ENCODE measurements at regions not wholly inside any gene's neighbourhood (a gene's known extent, or its start where the extent isn't known, plus 50 kb on each side); places are given as distances from the start of the nearest gene placed in this dataset.
"Not testable (repeated sequence)": the region's sequence is repeated elsewhere in the genome, so short reads cannot be mapped to it uniquely, and the experiment has no call there.

- no peak for DNase-seq
Observed at GRCh38 chr5:90051756-90052155, 357.8 kb downstream of the CETN3 start.

- DNase-seq, result no peak
Observed at GRCh38 chr5:90050103-90050502, 359.5 kb downstream of the CETN3 start.

- no peak for DNase-seq
Observed at GRCh38 chr5:90047113-90047512, 362.4 kb downstream of the CETN3 start.

GRCh38 chr5:90040082-90040481 lies 369.5 kb downstream of the CETN3 start:
- DNase-seq, result not testable (repeated sequence)

GRCh38 chr5:90037646-90038045 lies 371.9 kb downstream of the CETN3 start:
- DNase-seq, result no peak

GRCh38 chr5:90022711-90023053 lies 386.9 kb downstream of the CETN3 start:
- peak; percentile 3 for DNase-seq

GRCh38 chr5:90022002-90022710 lies 387.4 kb downstream of the CETN3 start:
- no peak for DNase-seq

GRCh38 chr5:90020575-90021538 lies 388.7 kb downstream of the CETN3 start:
- DNase-seq, result peak; percentile 94

GRCh38 chr5:90017239-90017638 lies 392.3 kb downstream of the CETN3 start:
- no peak for DNase-seq

- DNase-seq, result peak; percentile 11
Observed at GRCh38 chr5:90015584-90016018, 394.0 kb downstream of the CETN3 start.

- no peak for DNase-seq
Observed at GRCh38 chr5:90014420-90014819, 395.1 kb downstream of the CETN3 start.

- no peak for DNase-seq
Observed at GRCh38 chr5:90000351-90000750, 409.2 kb downstream of the CETN3 start.

- DNase-seq, result no peak
Observed at GRCh38 chr5:89998519-89999305, 410.8 kb downstream of the CETN3 start.

GRCh38 chr5:89996890-89997289 lies 412.7 kb downstream of the CETN3 start:
- DNase-seq, result no peak

GRCh38 chr5:89996335-89996734 lies 413.2 kb downstream of the CETN3 start:
- DNase-seq, result no peak

- DNase-seq, result no peak
Observed at GRCh38 chr5:89994266-89994665, 415.3 kb downstream of the CETN3 start.

- no peak for DNase-seq
Observed at GRCh38 chr5:89992201-89992600, 417.4 kb downstream of the CETN3 start.

GRCh38 chr5:89991592-89991991 lies 418.0 kb downstream of the CETN3 start:
- no peak for DNase-seq

- DNase-seq, result no peak
Observed at GRCh38 chr5:89989776-89990175, 419.8 kb downstream of the CETN3 start.

- no peak for DNase-seq
Observed at GRCh38 chr5:89988998-89989655, 420.4 kb downstream of the CETN3 start.

GRCh38 chr5:89988129-89988810 lies 421.3 kb downstream of the CETN3 start:
- DNase-seq, result no peak

GRCh38 chr5:89983216-89983615 lies 426.3 kb downstream of the CETN3 start:
- no peak for DNase-seq

All from kidney glomerular epithelial cell (primary cell).